ENCODE measurements at regions not wholly inside any gene's neighbourhood (a gene's known extent, or its start where the extent isn't known, plus 50 kb on each side); places are given as distances from the start of the nearest gene placed in this dataset.

DNA sequence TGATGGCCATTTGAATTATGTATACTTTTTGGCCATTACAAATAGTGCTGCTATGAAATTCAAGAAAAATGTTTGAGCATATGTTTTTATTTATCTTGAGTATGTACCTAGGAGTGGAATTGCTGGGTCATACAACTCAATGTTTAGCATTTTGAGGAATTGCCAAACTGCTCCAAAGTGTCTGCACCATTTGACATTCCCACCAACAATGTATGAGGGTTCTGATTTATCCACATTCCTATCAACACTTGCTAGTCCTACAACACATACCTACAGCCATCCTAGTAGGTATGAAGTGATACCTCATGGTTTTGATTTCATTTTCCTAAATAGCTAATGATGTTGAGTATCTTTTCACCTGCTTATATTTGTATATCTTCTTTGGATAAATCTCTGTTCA is 165.5 kb downstream of the NOC3L start:
- TF ChIP-seq, protein P1, sequence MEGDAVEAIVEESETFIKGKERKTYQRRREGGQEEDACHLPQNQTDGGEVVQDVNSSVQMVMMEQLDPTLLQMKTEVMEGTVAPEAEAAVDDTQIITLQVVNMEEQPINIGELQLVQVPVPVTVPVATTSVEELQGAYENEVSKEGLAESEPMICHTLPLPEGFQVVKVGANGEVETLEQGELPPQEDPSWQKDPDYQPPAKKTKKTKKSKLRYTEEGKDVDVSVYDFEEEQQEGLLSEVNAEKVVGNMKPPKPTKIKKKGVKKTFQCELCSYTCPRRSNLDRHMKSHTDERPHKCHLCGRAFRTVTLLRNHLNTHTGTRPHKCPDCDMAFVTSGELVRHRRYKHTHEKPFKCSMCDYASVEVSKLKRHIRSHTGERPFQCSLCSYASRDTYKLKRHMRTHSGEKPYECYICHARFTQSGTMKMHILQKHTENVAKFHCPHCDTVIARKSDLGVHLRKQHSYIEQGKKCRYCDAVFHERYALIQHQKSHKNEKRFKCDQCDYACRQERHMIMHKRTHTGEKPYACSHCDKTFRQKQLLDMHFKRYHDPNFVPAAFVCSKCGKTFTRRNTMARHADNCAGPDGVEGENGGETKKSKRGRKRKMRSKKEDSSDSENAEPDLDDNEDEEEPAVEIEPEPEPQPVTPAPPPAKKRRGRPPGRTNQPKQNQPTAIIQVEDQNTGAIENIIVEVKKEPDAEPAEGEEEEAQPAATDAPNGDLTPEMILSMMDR (IDR thresholded peaks at IDR 0.05), result no peak
- TF ChIP-seq POLR2A (IDR thresholded peaks at IDR 0.05), result no peak

Data from vagina (tissue), 2 donors.